Stomach (tissue), 8 donors: ENCODE measurements at regions not wholly inside any gene's neighbourhood (a gene's known extent, or its start where the extent isn't known, plus 50 kb on each side); places are given as distances from the start of the nearest gene placed in this dataset.

Source experiments
- DNase-seq, 2 donors: peaks; one replicate each; pipeline versions ENCODE4 v3.0.0 to v3.0.0-alpha.2; 2013 to 2019
- H3K27ac ChIP-seq, 5 donors: fragments of 200-600 bp in 4 of 5; sonication (generic) in 4 of 5; one replicate each; pipeline ENCODE4 v1.5.1; 2013 to 2019; ENCODE audit warnings: mild to moderate bottlenecking in 1 of 5, moderate library complexity in 1 of 5
- H3K27me3 ChIP-seq, 3 donors: fragments of 200-600 bp; sonication (generic); one replicate each; pipeline ENCODE4 v1.5.1; 2017 to 2019; ENCODE audit warnings: mixed run types in 1 of 3
- H3K36me3 ChIP-seq, 4 donors: fragments of 200-600 bp; sonication (generic); 1 replicate in 3 of 4; 2 replicates in 1 of 4; pipeline ENCODE4 v1.5.1; 2016 to 2019
- H3K4me1 ChIP-seq, 4 donors: fragments of 200-600 bp; sonication (generic); one replicate each; pipeline ENCODE4 v1.5.1; 2016 to 2019
- H3K4me3 ChIP-seq, 4 donors: fragments of 200-600 bp; sonication (generic) in 3 of 4; one replicate each; pipeline ENCODE4 v1.5.1; 2016 to 2019; ENCODE audit warnings: mild to moderate bottlenecking in 1 of 4
- H3K9me3 ChIP-seq, 4 donors: fragments of 200-600 bp; sonication (generic); one replicate each; pipeline ENCODE4 v1.5.1; 2016 to 2019
- EP300 ChIP-seq: sonication (generic); formaldehyde crosslinking; IDR thresholded peaks from one replicate; pipeline ENCODE4 v1.6.1; 2017; ENCODE audit warnings: antibody characterized with exemption
- POLR2A ChIP-seq, 4 donors: fragments of 450-650 bp; IDR thresholded peaks; one replicate each; pipeline ENCODE4 v1.6.1; 2016; ENCODE audit warnings: antibody characterized with exemption in 4 of 4, control low read depth in 2 of 4, mild to moderate bottlenecking in 1 of 4, moderate library complexity in 1 of 4
- POLR2AphosphoS5 ChIP-seq, 3 donors: sonication (generic); formaldehyde crosslinking; IDR thresholded peaks; one replicate each; pipeline ENCODE4 v1.6.1; 2016; ENCODE audit warnings: antibody characterized with exemption in 3 of 3
- WGBS, 5 donors: extraction: QIAGEN DNeasy Blood & Tissue Kit in 3 of 5; methylation state at CpG; one replicate each; pipeline versions ENCODE4 v1.1.5 to v1.1.7; 2013 to 2018; 5-methylcytosine and 5-hydroxymethylcytosine counted together
- intact Hi-C: fragments of 100-400 bp; cut with DNase I; formaldehyde crosslinking; loops from one replicate; pipeline ENCODE4 v1.15.1; 2023; ENCODE audit warnings: low total_unique reads
- TF ChIP-seq, protein P1 (sequence below), 7 experiments: fragments of 450-650 bp in 4 of 7; fragments of 200-600 bp in 3 of 7; sonication (generic) in 3 of 7; IDR thresholded peaks; one replicate each; pipeline ENCODE4 v1.5.1; 2016 to 2019; ENCODE audit warnings: antibody characterized with exemption in 7 of 7, control low read depth in 2 of 7, mild to moderate bottlenecking in 1 of 7
- donor health status: healthy with polysubstance abuse.
- donor health status: Bipolar disorder and iron deficiency.
- donor health status: healthy.

GRCh38 chr11:79637219-79637618 is 196.4 kb upstream of the TENM4 start:
- H3K4me1 ChIP-seq, result no peaks in the 10 kb centered on the region
- 77 to 93% (median 91%) methylated on average over 6 of the region's 6 CpGs for WGBS, 5 donors

GRCh38 chr11:79634905-79635304 is 194.1 kb upstream of the TENM4 start:
- no peaks in the 10 kb centered on the region for H3K9me3 ChIP-seq
- H3K4me1 ChIP-seq, result no peaks in the 10 kb centered on the region
- 87 to 96% (median 94%) methylated on average over 3 of the region's 3 CpGs for whole genome bisulfite sequencing, 5 donors
- no peak for TF ChIP-seq EP300
- TF ChIP-seq, protein P1, sequence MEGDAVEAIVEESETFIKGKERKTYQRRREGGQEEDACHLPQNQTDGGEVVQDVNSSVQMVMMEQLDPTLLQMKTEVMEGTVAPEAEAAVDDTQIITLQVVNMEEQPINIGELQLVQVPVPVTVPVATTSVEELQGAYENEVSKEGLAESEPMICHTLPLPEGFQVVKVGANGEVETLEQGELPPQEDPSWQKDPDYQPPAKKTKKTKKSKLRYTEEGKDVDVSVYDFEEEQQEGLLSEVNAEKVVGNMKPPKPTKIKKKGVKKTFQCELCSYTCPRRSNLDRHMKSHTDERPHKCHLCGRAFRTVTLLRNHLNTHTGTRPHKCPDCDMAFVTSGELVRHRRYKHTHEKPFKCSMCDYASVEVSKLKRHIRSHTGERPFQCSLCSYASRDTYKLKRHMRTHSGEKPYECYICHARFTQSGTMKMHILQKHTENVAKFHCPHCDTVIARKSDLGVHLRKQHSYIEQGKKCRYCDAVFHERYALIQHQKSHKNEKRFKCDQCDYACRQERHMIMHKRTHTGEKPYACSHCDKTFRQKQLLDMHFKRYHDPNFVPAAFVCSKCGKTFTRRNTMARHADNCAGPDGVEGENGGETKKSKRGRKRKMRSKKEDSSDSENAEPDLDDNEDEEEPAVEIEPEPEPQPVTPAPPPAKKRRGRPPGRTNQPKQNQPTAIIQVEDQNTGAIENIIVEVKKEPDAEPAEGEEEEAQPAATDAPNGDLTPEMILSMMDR (IDR thresholded peaks at IDR 0.05), result no peak
- TF ChIP-seq POLR2A (IDR thresholded peaks at IDR 0.05), result no peak
- TF ChIP-seq POLR2AphosphoS5 (IDR thresholded peaks at IDR 0.05), result no peak
- H3K36me3 ChIP-seq, result no peaks in the 10 kb centered on the region
- no peak overlapping the region for H3K27ac ChIP-seq
- no peaks in the 10 kb centered on the region for H3K27me3 ChIP-seq
- H3K4me3 ChIP-seq, result no peak overlapping the region
- no peak for DNase-seq
- intact Hi-C loops, result no loop called here

More at GRCh38 chr11:79637219-79637618, 196.4 kb upstream of the TENM4 start:
- TF ChIP-seq, protein P1 (IDR thresholded peaks at IDR 0.05), result no peak
- no peak for TF ChIP-seq POLR2AphosphoS5 (IDR thresholded peaks at IDR 0.05)
- no peak for TF ChIP-seq POLR2A (IDR thresholded peaks at IDR 0.05)
- no peak for TF ChIP-seq EP300
- intact Hi-C loops, result no loop called here
- Histone ChIP-seq H3K36me3 (no peaks in the 10 kb centered on the region), H3K4me3 (no peak overlapping the region), H3K27me3 (no peaks in the 10 kb centered on the region), H3K27ac (no peak overlapping the region), H3K9me3 (no peaks in the 10 kb centered on the region)
- no peak for DNase-seq

- TF ChIP-seq EP300, result no peak
- TF ChIP-seq POLR2A (IDR thresholded peaks at IDR 0.05), result no peak
- TF ChIP-seq POLR2AphosphoS5 (IDR thresholded peaks at IDR 0.05), result no peak
- TF ChIP-seq, protein P1 (IDR thresholded peaks at IDR 0.05), result no peak
- Histone ChIP-seq H3K4me1 (no peaks in the 10 kb centered on the region), H3K9me3 (peaks cover 0 to 12% (median 3%) of the 10 kb centered on the region in 4 donors), H3K27me3 (no peaks in the 10 kb centered on the region), H3K27ac (no peak overlapping the region), H3K36me3 (no peaks in the 10 kb centered on the region), H3K4me3 (no peak overlapping the region)
- intact Hi-C loops, result no loop called here
- WGBS, 5 donors, result 64 to 84% (median 72%) methylated on average over 6 of the region's 6 CpGs
- DNase-seq, result no peak
These were observed 186.5 kb upstream of the TENM4 start for GRCh38 chr11:79627281-79627680.

- no peak overlapping the region for H3K27ac ChIP-seq
- no peak for TF ChIP-seq EP300
- TF ChIP-seq, protein P1 (IDR thresholded peaks at IDR 0.05), result no peak
- no peak for TF ChIP-seq POLR2AphosphoS5 (IDR thresholded peaks at IDR 0.05)
- no peak for TF ChIP-seq POLR2A (IDR thresholded peaks at IDR 0.05)
- intact Hi-C loops, result no loop called here
- no peaks in the 10 kb centered on the region for H3K4me1 ChIP-seq
- no peaks in the 10 kb centered on the region for H3K27me3 ChIP-seq
- DNase-seq, result no peak
- 50 to 71% (median 64%) methylated on average over 4 of the region's 4 CpGs for WGBS, 5 donors
- no peak overlapping the region for H3K4me3 ChIP-seq
- no peaks in the 10 kb centered on the region for H3K36me3 ChIP-seq
- peaks cover 0 to 12% (median 3%) of the 10 kb centered on the region in 4 donors for H3K9me3 ChIP-seq
These were observed 185.6 kb upstream of the TENM4 start for GRCh38 chr11:79626135-79627075.
